ENCODE measurements at regions not wholly inside any gene's neighbourhood (a gene's known extent, or its start where the extent isn't known, plus 50 kb on each side); places are given as distances from the start of the nearest gene placed in this dataset.

- H3K4me3 Mint-ChIP-seq, result no peak overlapping the region
- H3K9me3 Mint-ChIP-seq, result peaks cover 26% of the 10 kb centered on the region
- no peak for DNase-seq
- H3K27ac Mint-ChIP-seq, result no peak overlapping the region
- no peaks in the 10 kb centered on the region for H3K36me3 Mint-ChIP-seq (ENCODE audit: low read depth)
- H3K27me3 Mint-ChIP-seq (ENCODE audit: insufficient read depth), result no peaks in the 10 kb centered on the region
- no peak for TF ChIP-seq CTCF (IDR thresholded peaks at IDR 0.05)
- H3K4me1 Mint-ChIP-seq (ENCODE audit: low read depth), result no peaks in the 10 kb centered on the region
These were observed 111.7 kb upstream of the MRPS30 start for GRCh38 chr5:44697025-44697424.

GRCh38 chr5:44695259-44695658 lies 113.5 kb upstream of the MRPS30 start:
- no peak overlapping the region for H3K27ac Mint-ChIP-seq
- H3K36me3 Mint-ChIP-seq (ENCODE audit: low read depth), result no peaks in the 10 kb centered on the region
- H3K9me3 Mint-ChIP-seq, result peaks cover 15% of the 10 kb centered on the region
- no peaks in the 10 kb centered on the region for H3K4me1 Mint-ChIP-seq (ENCODE audit: low read depth)
- TF ChIP-seq CTCF (IDR thresholded peaks at IDR 0.05), result no peak
- no peak overlapping the region for H3K4me3 Mint-ChIP-seq
- DNase-seq, result no peak
- H3K27me3 Mint-ChIP-seq (ENCODE audit: insufficient read depth), result no peaks in the 10 kb centered on the region

GRCh38 chr5:44691802-44692201 lies 116.9 kb upstream of the MRPS30 start:
- Mint-ChIP-seq H3K4me1 (ENCODE audit: low read depth) (no peaks in the 10 kb centered on the region), H3K27ac (no peak overlapping the region), H3K36me3 (ENCODE audit: low read depth) (peaks cover 4% of the 10 kb centered on the region; the same call in 1 of the 2 replicates), H3K4me3 (no peak overlapping the region), H3K27me3 (ENCODE audit: insufficient read depth) (no peaks in the 10 kb centered on the region), H3K9me3 (peaks cover 26% of the 10 kb centered on the region)
- TF ChIP-seq CTCF (IDR thresholded peaks at IDR 0.05), result no peak
- DNase-seq, result no peak

GRCh38 chr5:44681906-44682305 lies 126.8 kb upstream of the MRPS30 start:
- H3K4me1 Mint-ChIP-seq (ENCODE audit: low read depth), result no peaks in the 10 kb centered on the region
- peaks cover 24% of the 10 kb centered on the region for H3K9me3 Mint-ChIP-seq
- DNase-seq, result no peak
- no peak for TF ChIP-seq CTCF (IDR thresholded peaks at IDR 0.05)
- no peaks in the 10 kb centered on the region for H3K36me3 Mint-ChIP-seq (ENCODE audit: low read depth)
- no peak overlapping the region for H3K27ac Mint-ChIP-seq
- no peaks in the 10 kb centered on the region for H3K27me3 Mint-ChIP-seq (ENCODE audit: insufficient read depth)
- no peak overlapping the region for H3K4me3 Mint-ChIP-seq

GRCh38 chr5:44679214-44679613 lies 129.5 kb upstream of the MRPS30 start:
- H3K27ac Mint-ChIP-seq, result no peak overlapping the region
- H3K36me3 Mint-ChIP-seq (ENCODE audit: low read depth), result no peaks in the 10 kb centered on the region
- H3K4me1 Mint-ChIP-seq (ENCODE audit: low read depth), result no peaks in the 10 kb centered on the region
- peaks cover 29% of the 10 kb centered on the region for H3K9me3 Mint-ChIP-seq
- no peak for TF ChIP-seq CTCF (IDR thresholded peaks at IDR 0.05)
- H3K27me3 Mint-ChIP-seq (ENCODE audit: insufficient read depth), result no peaks in the 10 kb centered on the region
- H3K4me3 Mint-ChIP-seq, result no peak overlapping the region
- no peak for DNase-seq

- Mint-ChIP-seq H3K4me1 (ENCODE audit: low read depth) (no peaks in the 10 kb centered on the region), H3K9me3 (peaks cover 32% of the 10 kb centered on the region), H3K36me3 (ENCODE audit: low read depth) (no peaks in the 10 kb centered on the region), H3K27ac (no peak overlapping the region), H3K4me3 (no peak overlapping the region), H3K27me3 (ENCODE audit: insufficient read depth) (no peaks in the 10 kb centered on the region)
- no peak for TF ChIP-seq CTCF (IDR thresholded peaks at IDR 0.05)
- DNase-seq, result no peak
These were observed 133.5 kb upstream of the MRPS30 start for GRCh38 chr5:44675296-44675695.

All from HFFc6 (cell line).